ENCODE measurements at regions not wholly inside any gene's neighbourhood (a gene's known extent, or its start where the extent isn't known, plus 50 kb on each side); places are given as distances from the start of the nearest gene placed in this dataset.
A peak's percentile ranks its signal among the peaks of the same experiment; 100 is the strongest.
"Not testable (repeated sequence)": the region's sequence is repeated elsewhere in the genome, so short reads cannot be mapped to it uniquely, and the experiment has no call there.

DNA sequence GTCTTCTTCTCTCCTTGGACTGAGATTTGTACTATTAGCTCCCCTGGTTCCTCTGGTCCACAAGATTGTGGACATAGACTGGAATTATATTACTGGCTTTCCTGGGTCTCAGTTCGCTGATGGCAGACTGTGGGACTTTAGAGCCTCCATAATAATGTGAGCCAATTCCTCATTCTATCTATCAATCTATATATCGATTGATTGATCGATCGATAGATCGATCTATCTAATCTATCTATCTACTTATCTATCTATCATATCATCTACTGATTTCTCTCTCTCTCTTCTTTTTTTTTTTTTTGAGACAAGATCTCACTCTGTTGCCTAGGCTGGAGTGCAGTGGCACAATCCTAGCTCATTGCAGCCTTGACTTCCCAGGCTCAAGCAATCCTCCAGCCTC lies 51.5 kb upstream of the DDR1 start:
- no peak for DNase-seq (ENCODE audit: extremely low read depth, low read depth)

DNA sequence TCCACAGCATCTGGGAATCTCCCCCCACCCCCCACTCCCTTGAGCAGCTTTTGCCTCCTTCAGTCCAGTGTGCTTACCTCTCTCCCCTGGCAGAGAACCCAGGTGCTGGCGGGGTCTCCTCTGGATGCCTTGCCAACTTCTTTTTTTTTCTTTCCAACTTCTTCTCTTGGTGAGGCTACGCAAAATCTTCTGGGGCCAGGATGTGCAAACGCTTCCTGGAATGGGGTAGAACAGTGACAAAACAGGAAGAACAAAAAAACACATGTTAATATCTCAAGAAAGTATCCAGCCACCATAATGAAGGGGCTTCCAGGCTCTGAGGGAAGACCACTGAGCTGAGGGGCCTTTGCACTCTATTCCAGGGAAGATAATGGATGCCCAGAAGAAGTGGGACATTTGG lies 53.9 kb upstream of the DDR1 start:
- DNase-seq (ENCODE audit: extremely low read depth, low read depth): no peak

DNA sequence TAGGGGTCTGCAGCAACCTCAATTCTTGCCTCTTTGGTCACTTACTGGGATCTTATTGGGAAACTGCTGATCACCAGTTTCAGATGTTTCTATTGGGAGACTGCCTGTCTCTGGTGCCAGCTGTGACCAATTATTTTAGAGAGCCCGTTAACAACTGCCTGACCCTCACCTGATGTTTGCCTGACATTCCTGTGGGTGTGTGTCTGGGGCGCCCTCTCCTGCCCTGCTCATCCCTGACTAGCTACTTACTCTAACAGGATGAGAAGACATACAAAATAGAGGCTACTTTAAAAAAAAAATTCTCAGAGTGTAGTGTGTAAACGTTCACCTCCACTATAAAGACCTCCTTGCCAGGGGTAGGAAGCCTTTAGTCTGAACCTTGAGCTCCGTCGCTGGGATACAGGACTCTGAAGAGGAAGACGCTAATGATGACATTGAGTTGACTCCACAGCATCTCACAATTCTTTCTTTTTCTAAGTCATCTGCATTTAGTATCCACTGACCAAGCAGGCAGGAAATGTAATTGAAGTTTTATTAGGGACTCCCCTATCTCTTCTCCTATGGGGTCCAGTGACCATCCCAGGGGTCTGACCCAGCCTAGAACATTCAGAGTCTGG lies 54.6 kb upstream of the DDR1 start:
- no peak for DNase-seq (ENCODE audit: extremely low read depth, low read depth)

DNA sequence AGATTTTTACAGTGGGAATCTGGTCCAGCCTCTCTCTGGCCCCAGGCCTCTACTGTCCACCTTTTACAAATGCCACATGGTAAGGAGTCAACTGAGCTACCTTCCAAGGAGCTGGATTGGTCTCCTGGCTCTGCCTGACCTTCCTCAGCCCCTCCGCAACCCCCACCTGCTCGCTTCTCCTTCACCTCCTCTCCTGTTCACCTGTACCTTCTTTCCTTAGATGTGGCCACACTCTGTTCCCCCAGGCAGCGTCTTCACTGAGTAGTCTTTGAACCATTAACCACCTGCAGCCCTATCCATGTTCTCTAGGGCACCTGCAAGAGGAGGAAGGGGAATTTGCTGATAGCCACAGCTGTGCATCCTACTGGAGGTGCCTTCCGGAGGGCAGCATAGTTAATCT lies 55.3 kb upstream of the DDR1 start:
- DNase-seq (ENCODE audit: extremely low read depth, low read depth): no peak

DNA sequence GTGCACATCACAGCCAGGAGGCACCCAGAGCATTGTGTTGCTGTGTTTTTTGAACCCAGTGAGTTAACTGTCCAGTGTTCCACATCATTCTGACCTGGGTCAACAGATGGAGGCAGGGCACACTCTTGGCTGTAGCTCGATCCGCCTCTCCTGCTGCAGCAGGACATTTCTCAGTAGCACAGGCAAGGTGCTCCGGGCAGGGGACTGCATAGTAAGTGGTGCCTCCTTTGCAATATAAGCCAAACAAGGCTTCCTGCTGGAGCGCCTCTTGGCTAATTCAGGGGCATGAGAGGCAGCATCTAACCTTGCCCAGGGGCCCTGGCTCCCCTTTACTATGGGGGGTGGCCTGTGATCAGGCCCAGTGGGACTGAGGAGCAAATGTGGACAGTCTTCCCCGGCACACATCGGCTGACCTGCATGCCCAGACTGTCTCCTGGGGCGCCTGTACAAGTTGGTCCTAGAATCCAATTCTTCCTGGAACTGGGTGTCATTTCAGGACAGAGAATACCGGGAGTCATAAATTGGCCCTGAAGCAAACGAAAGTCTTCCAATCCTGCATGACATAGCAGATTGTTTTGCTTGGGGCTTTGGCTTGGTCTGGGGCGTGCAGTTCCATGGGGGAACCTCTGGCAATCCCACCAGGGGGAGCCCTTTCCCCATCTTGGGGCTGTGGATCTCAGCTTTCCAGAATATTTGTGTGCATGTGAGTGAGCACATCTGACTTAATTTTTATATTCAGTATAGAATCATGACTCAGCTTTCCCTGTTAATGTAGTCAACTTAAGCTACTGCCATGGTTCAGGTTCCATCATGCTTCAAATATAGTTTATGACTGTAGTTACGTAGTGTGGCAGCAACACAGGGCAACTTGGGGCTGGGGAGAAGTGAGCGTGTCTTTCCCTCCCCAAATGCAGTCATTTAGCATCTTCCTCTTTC lies 56.0 kb upstream of the DDR1 start:
- peak; percentile 83 for DNase-seq (ENCODE audit: extremely low read depth, low read depth)

DNA sequence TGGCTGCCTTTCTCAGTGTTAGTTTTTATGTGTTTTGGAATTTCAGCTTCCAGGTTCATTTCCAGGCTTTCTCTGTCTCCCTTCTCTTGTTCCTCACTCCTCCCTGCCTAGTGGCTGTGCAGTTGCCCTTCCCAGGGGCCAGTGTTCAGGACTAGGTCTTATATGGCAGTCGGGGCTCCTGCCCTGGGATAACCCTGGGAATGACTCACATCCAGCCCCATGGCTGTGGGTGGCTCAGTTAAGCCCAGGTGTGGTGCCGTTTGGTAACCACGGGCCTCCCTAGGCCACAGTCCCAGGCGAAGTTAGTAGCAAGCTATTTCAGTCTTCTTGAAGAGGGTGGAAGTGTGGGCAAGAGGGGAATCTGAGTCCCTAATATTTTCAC lies 57.4 kb upstream of the DDR1 start:
- DNase-seq (ENCODE audit: extremely low read depth, low read depth): no peak

DNA sequence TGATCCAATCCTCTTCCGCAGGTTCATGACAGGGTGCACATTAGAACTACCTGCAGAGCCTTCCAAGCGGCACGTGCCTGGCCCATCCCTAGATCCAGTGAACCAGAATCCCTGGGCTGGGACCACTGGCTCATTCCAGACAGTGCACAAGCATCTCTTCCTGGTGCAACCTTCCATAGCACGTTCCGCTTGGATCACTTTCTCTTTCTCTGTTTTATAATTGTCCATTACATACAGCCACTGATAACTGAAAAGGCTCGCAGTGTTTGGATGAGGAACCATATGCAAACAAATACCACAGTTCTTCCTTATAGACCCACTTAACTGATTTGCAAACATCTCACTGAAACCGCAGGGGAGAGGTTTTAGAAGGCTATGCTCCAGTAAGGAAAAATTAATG lies 59.6 kb upstream of the DDR1 start:
- DNase-seq (ENCODE audit: extremely low read depth, low read depth): no peak

DNA sequence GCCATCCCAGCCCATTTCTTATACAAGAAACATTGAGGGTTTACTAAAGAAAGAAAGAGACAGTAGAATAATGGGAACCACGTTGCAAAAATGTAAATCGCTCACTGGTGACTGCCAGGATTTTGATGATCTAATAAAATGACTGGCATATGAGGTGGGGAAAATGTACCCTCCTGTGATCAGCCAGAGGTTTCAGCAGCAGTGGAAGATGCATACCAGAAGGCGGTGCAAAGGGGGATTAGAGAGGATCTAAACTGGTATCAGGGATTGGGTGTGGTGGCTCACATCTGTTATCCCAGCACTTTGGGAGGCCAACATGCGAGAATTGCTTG lies 60.8 kb upstream of the DDR1 start:
- no peak for DNase-seq (ENCODE audit: extremely low read depth, low read depth)

DNA sequence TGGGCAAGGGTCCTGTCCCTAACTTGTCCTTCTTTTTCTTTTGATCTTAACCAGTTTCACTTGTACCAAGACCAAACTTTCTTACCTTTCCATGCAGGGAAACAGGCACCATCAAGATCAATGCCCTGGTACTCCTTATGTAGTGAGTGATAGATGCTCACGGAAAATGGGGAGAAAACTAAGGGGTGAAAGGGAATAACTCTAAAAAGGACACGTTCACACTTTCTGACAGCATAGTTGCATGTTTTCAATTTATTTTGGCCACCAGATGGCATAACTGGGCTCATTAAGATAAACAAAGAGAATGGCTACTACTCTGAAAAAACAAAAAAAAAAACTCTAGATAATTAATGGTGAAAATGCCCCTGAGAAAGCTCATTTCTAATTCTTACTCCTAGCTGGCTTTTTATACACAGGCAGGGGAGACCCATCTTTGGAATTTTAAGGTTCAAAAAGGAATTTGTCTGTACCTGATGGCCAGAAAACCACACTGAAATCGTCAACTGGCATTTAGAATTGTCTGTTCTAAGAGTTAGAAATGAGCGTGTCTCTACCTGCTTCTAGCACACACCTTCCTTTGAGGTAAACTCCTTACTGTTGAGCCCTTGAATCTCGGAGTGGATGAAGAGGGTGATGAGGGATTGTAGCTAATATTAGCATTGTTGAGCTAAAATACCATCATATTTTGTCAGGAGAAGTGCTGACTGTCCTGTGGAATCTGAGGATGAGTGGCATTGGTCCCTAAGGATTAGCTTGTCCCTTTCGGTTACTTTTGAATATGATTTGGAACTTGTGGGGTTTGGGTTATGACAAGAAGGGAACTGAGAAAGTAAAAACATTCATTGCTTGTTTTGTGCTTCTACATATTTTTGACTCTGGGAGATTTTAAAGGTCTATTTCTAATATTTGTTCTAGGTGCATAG lies 62.2 kb upstream of the DDR1 start:
- DNase-seq (ENCODE audit: extremely low read depth, low read depth): peak; percentile 33

DNA sequence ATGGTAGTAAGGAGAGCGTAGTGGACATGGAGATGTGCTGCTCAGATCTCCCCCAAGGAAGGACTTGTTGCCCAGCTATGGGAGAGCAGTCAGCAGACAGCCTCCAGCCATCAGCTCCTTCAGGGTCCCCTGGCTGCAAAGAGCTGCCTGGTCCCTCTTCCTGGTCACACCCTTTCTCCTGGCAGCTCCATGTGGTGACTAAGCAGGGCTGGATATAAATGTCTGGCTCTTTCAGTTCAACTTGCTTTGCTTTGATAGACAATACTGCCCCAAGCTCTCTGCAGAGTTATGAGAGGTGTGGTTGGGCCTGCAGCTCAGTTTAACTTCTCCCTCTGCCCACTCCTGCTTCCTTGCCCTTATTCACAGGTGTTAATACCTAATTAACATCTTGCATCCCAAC lies 64.1 kb upstream of the DDR1 start:
- peak; percentile 46 for DNase-seq (ENCODE audit: extremely low read depth, low read depth)

DNA sequence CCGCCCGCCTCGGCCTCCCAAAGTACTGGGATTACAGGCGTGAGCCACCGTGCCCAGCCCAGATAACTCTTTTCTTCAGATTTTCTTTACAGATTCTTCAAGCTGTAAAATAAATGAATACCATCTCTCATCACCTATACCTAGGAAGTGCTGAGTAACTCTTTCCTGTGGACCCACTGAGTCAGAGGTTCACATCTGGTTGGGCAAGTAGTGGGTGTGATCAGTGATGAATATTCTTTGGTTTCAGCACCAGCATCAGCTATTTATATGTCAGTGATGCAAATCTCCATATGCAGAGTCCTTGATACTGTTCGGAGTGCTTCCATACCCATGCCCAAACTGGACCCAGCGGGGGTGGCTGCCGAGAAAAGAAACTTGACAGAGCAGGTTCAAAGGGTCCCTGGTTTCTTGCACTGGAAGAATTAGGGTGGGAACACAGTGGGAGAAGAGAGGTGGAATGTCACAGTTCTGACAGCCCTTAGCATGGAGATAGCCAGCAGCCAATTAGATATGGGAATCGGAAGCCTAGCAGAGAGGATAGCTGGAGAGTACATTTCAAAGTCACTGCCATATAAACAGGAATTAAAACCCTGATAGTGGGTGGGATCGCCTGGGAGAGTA lies 64.9 kb upstream of the DDR1 start:
- DNase-seq (ENCODE audit: extremely low read depth, low read depth): no peak

DNA sequence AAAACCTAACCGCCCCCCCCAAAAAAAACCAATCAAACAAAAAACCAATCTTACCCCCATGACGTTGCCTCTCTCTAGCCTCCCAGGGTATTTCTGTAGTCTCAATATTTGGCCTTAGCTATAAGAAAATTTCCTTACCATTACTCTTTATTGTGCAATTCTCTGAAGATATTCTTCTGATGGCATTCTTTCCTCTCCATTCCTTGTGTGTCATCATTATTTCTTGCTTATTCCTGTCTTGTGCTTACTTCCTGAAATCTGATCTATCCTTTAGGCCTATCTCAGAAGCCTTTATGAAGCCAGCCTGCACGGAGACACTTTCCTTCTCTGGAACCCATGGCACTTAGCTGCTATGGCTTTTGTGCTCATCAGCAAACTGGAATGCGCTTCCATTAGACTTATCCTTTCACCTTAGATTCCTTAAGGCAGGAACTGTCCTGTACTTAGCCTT lies 65.9 kb upstream of the DDR1 start:
- peak; percentile 58 for DNase-seq (ENCODE audit: extremely low read depth, low read depth)

DNA sequence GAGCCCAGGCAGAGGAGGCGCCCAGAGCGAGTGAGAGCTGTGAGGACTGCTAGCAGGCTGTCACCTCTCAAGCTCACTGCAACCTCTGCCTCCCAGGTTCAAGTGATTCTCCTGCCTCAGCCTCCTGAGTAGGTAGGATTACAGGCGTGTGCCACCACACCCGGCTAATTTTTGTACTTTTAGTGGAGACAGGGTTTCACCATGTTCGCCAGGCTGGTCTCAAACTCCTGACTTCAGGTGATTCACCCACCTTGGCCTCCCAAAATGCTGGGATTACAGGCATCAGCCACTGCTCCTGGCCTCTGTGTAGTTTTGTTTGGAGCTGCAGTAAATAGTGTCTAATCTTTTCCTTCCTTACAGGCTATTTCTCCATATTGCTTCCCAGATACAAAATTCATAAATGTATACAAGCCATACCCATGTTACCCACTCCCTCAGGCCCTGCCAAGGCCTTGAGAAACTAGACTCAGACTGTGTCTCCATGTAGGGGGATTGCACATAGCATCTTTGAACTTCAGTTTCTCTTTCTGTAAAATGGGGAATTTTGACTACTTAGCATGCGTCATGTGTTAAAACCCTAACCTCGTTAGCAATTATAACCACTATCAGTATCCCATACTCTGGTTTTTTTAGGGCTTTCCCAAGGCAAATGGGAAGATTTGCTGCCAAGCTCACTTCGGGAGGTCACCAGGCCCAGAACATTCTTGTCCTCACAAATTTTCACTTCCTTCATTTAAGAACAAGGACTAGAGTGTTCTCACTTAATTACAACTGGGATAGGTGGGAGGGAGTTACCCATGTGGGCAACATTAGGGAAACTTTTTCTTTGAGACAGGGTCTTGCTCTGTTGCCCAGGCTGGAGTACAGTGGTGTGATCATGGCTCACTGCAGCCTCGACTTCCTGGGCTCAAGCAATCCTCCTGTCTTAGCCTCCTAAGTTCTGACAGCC lies 67.3 kb upstream of the DDR1 start:
- DNase-seq (ENCODE audit: extremely low read depth, low read depth): no peak

DNA sequence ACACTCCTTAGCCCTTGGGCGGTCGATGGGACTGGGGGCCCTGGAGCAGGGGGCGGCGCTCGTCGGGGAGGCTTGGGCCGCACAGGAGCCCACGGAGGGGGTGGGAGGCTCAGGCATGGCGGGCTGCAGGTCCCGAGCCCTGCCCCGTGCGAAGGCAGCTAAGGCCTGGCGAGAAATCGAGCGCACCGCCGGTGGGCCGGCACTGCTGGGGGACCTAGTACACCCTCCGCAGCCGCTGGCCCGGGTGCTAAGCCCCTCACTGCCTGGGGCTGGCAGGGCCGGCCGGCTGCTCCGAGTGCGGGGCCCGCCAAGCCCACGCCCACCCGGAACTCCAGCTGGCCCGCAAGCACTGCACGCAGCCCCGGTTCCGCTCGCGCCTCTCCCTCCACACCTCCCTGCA lies 68.0 kb upstream of the DDR1 start:
- not testable (repeated sequence) for DNase-seq (ENCODE audit: extremely low read depth, low read depth)

DNA sequence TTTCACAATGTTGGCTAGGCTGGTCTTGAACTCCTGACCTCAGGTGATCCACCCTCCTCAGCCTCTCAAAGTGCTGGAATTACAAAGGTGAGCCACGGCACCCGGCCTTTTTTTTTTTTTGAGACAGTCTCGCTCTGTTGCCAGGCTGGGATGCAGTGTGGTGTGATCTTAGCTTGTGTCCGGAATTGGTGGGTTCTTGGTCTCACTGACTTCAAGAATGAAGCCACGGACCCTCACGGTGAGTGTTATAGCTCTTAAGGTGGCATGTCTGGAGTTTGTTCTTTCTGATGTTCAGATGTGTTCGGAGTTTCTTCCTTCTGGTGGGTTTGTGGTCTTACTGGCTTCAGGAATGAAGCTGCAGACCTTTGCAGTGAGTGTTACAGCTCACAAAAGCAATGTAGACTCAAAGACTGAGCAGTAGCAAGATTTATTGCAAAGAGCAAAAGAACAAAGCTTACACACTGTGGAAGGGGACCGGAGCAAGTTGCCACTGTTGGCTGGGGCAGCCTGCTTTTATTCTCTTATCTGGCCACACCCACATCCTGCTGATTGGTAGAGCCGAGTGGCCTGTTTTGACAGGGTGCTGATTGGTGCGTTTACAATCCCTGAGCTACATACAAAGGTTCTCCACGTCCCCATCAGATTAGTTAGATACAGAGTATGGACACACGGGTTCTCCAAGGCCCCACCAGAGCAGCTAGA lies 69.1 kb upstream of the DDR1 start:
- DNase-seq (ENCODE audit: extremely low read depth, low read depth): not testable (repeated sequence)

DNA sequence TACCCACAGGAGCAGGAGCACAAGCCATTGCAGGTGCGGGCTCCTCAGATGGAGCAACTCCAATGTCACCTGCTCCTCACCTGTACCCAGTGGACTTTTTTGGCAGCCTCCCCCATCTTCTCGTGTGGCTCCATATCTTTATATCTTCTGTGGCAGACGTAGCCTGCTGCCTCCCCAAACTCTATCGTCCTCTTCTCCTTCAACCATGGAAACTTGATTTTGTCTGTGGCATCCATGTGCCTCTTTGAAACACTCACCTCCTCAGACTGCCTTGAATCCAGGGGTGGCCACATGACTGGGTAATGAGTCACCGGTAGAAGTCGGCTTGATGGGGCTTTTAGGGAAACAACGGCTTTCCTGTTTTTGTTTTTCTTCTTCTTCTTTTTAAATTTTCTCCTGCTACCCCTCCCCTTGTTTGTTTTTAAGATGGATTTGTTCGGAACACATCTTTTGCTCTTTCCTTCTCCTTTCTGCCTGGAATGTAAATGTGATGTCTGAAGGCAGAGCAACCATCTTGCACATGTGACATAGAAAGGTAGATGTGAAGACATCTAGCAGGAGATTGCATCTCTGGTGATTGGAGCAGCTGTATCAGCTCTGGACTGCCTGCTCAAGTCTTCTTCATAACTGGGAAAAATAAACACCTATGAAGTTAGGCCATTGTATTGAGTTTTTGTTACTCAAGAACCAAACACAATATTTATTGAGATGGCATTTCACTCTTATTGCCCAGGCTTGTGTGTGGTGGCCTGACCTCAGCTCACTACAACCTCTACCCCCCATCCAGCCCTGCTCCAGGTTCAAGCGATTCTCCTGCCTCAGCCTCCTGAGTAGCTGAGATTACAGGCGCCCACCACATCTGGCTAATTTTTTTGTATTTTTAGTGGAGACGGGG lies 69.9 kb upstream of the DDR1 start:
- DNase-seq (ENCODE audit: extremely low read depth, low read depth): no peak

DNA sequence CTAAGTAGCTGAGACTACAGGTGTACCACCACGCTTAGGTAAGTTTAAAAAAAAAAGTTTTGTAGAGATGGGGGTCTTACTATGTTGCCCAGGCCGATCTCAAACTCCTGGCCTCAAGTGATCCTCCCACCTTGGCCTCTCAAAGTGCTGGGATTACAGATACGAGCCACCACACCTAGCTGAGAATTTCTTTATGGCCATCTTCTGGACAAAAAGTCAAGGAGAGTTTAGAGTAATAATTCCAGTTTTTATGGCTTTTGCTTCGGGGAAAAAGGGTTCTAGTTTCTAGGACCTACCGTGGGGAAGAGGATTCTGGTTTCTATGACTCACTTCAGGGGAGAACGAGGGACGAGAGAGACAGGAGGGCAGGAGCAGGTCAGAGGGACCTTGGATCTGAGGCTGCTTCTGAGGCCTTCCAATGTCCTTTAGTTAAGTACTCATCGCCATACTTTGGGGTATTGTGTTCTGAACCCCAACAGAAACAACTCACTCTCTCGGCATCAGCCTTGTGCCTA lies 69.3 kb upstream of the IER3 start:
- no peak for DNase-seq (ENCODE audit: extremely low read depth, low read depth)

DNA sequence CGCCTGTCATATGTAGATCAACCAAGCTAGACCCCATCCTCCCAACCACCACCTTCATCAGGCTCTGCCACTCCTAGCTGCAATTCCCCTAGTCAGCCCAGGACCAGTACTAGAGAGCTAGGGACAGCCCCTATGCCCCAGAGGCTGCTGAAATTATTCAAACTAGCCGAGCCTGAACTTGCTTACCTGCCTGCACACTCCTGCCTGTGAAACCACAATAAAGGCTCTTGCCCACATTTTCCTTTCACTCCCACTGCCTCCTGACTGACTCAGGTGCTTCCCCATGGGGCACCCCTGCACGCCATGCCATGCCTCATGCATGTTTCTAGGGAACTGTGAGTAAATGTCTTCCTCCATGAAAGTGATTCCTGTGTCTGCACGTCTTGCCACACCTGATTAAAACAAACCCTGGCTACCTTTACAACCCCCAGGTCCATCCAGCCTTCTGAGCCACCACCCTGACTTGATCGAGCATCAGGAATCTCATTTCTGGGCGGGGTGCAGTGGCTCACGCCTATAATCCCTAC lies 66.5 kb upstream of the IER3 start:
- DNase-seq (ENCODE audit: extremely low read depth, low read depth): no peak
